GM23248 (cell line): ENCODE measurements at regions not wholly inside any gene's neighbourhood (a gene's known extent, or its start where the extent isn't known, plus 50 kb on each side); places are given as distances from the start of the nearest gene placed in this dataset.

Source experiments
- DNase-seq: peaks from one replicate; pipeline ENCODE4 v3.0.0-alpha.2; 2015
- H2AFZ ChIP-seq: fragments of 200-600 bp; sonication (generic); 2 replicates; pipeline ENCODE4 v1.6.1; 2016; ENCODE audit warnings: antibody characterized with exemption
- H3F3A ChIP-seq: fragments of 200-600 bp; sonication (generic); 2 replicates; pipeline ENCODE4 v1.6.1; 2016; ENCODE audit warnings: mild to moderate bottlenecking, antibody characterized with exemption, mixed run types; ENCODE audit not compliant: insufficient read depth
- H3K27ac ChIP-seq: fragments of 200-600 bp; sonication (generic); 2 replicates; pipeline ENCODE4 v1.5.1; 2016; ENCODE audit warnings: mild to moderate bottlenecking
- H3K27me3 ChIP-seq: fragments of 200-600 bp; sonication (generic); replicated peaks from 2 replicates; pipeline ENCODE4 v1.6.1; 2016; ENCODE audit warnings: mild to moderate bottlenecking; ENCODE audit not compliant: insufficient read depth
- H3K36me3 ChIP-seq: fragments of 200-600 bp; sonication (generic); 2 replicates; pipeline ENCODE4 v1.6.1; 2016; ENCODE audit warnings: low read depth, mild to moderate bottlenecking
- H3K4me1 ChIP-seq: fragments of 200-600 bp; sonication (generic); 2 replicates; pipeline ENCODE4 v1.6.1; 2016; ENCODE audit warnings: mild to moderate bottlenecking; ENCODE audit not compliant: insufficient read depth
- H3K4me2 ChIP-seq: fragments of 200-600 bp; sonication (generic); one replicate; pipeline ENCODE4 v1.6.1; 2016; ENCODE audit warnings: mild to moderate bottlenecking; ENCODE audit not compliant: unreplicated experiment
- H3K4me3 ChIP-seq: fragments of 200-600 bp; sonication (generic); 2 replicates; pipeline ENCODE4 v1.5.1; 2016; ENCODE audit warnings: mild to moderate bottlenecking
- H3K79me2 ChIP-seq: fragments of 200-600 bp; sonication (generic); 2 replicates; pipeline ENCODE4 v1.6.1; 2016; ENCODE audit warnings: mild to moderate bottlenecking; ENCODE audit not compliant: insufficient read depth
- H3K9ac ChIP-seq: fragments of 200-600 bp; sonication (generic); 2 replicates; pipeline ENCODE4 v1.6.1; 2016; ENCODE audit warnings: mild to moderate bottlenecking
- H3K9me2 ChIP-seq: fragments of 200-600 bp; sonication (generic); 2 replicates; pipeline ENCODE4 v1.6.1; 2016; ENCODE audit warnings: mixed run types, mild to moderate bottlenecking, moderate library complexity; ENCODE audit not compliant: insufficient read depth
- H3K9me3 ChIP-seq: fragments of 200-600 bp; sonication (generic); one replicate; pipeline ENCODE4 v1.6.1; 2017; ENCODE audit warnings: low read depth
- H4K20me1 ChIP-seq: fragments of 200-600 bp; sonication (generic); 2 replicates; pipeline ENCODE4 v1.6.0; 2016; ENCODE audit not compliant: insufficient read depth
- EZH2 ChIP-seq: fragments of 200-600 bp; sonication (generic); IDR thresholded peaks from 2 replicates; pipeline ENCODE4 v1.6.1; 2018; ENCODE audit warnings: antibody characterized with exemption, mild to moderate bottlenecking; ENCODE audit not compliant: insufficient read depth, poor library complexity, severe bottlenecking
- EZH2phosphoT487 ChIP-seq: fragments of 200-600 bp; sonication (generic); IDR thresholded peaks from 2 replicates; pipeline ENCODE4 v1.6.1; 2018; ENCODE audit warnings: antibody characterized with exemption, moderate library complexity, mild to moderate bottlenecking, low read depth; ENCODE audit not compliant: insufficient read depth
- WGBS, 2 experiments: methylation state at CpG; one replicate each; pipeline ENCODE4 v1.1.6; 2015 to 2017; ENCODE audit warnings: low lambda C conversion rate in 2 of 2, low coverage in 1 of 2; ENCODE audit errors: missing lambda C conversion rate in 2 of 2; 5-methylcytosine and 5-hydroxymethylcytosine counted together
- in situ Hi-C: fragments of 300-500 bp; cut with MboI; formaldehyde crosslinking; loops from 2 replicates; pipeline ENCODE4 v1.15.0; 2020

GRCh38 chr13:70938462-70938861 lies 830.2 kb upstream of the KLHL1 start:
- H3K27me3 ChIP-seq: no peaks in the 10 kb centered on the region
- no peaks in the 10 kb centered on the region for H3K9me2 ChIP-seq
- no peaks in the 10 kb centered on the region for H4K20me1 ChIP-seq
- no peak overlapping the region for H3K9ac ChIP-seq
- H3K4me1 ChIP-seq: no peaks in the 10 kb centered on the region
- H3F3A ChIP-seq: no peaks in the 10 kb centered on the region
- WGBS, 2 experiments: 36 to 38% methylated on average over 1 of the region's 1 CpG
- no peaks in the 10 kb centered on the region for H3K9me3 ChIP-seq
- in situ Hi-C loops: no loop called here
- H3K79me2 ChIP-seq: no peaks in the 10 kb centered on the region
- no peak overlapping the region for H3K4me3 ChIP-seq
- no peak for TF ChIP-seq EZH2phosphoT487
- TF ChIP-seq EZH2: no peak
- H3K36me3 ChIP-seq: no peaks in the 10 kb centered on the region
- H3K27ac ChIP-seq: no peak overlapping the region
- H3K4me2 ChIP-seq: no peak overlapping the region
- no peak overlapping the region for H2AFZ ChIP-seq
- no peak for DNase-seq

GRCh38 chr13:70932511-70932910 lies 824.3 kb upstream of the KLHL1 start:
- H3K9me2 ChIP-seq: no peaks in the 10 kb centered on the region
- H3K36me3 ChIP-seq: no peaks in the 10 kb centered on the region
- no peak overlapping the region for H2AFZ ChIP-seq
- H3F3A ChIP-seq: no peaks in the 10 kb centered on the region
- no peak overlapping the region for H3K9ac ChIP-seq
- 31 to 35% methylated on average over 3 of the region's 3 CpGs for WGBS, 2 experiments
- H3K4me2 ChIP-seq: no peak overlapping the region
- no peaks in the 10 kb centered on the region for H3K79me2 ChIP-seq
- H3K9me3 ChIP-seq: peaks cover 4% of the 10 kb centered on the region
- no peak for TF ChIP-seq EZH2
- TF ChIP-seq EZH2phosphoT487: no peak
- no peak overlapping the region for H3K4me3 ChIP-seq
- H4K20me1 ChIP-seq: no peaks in the 10 kb centered on the region
- in situ Hi-C loops: no loop called here
- DNase-seq: no peak
- H3K27ac ChIP-seq: no peak overlapping the region
- no peaks in the 10 kb centered on the region for H3K27me3 ChIP-seq
- H3K4me1 ChIP-seq: no peaks in the 10 kb centered on the region

- Histone ChIP-seq H3K4me3 (no peak overlapping the region), H3F3A (no peaks in the 10 kb centered on the region), H3K27me3 (no peaks in the 10 kb centered on the region), H3K9me2 (no peaks in the 10 kb centered on the region), H3K9ac (no peak overlapping the region), H3K36me3 (no peaks in the 10 kb centered on the region), H3K4me2 (no peak overlapping the region), H2AFZ (no peak overlapping the region), H4K20me1 (no peaks in the 10 kb centered on the region), H3K9me3 (peaks cover 4% of the 10 kb centered on the region), H3K27ac (no peak overlapping the region), H3K79me2 (no peaks in the 10 kb centered on the region), H3K4me1 (no peaks in the 10 kb centered on the region)
- DNase-seq: no peak
- in situ Hi-C loops: no loop called here
- 50 to 54% methylated on average over 37 to 38 of the region's 38 CpGs for WGBS, 2 experiments
- no peak for TF ChIP-seq EZH2
- no peak for TF ChIP-seq EZH2phosphoT487
Measured at GRCh38 chr13:70923863-70924752, 815.9 kb upstream of the KLHL1 start.

GRCh38 chr13:70911286-70911685 lies 803.0 kb upstream of the KLHL1 start:
- no peaks in the 10 kb centered on the region for H3K36me3 ChIP-seq
- no peak overlapping the region for H3K27ac ChIP-seq
- no peak for DNase-seq
- TF ChIP-seq EZH2phosphoT487: no peak
- TF ChIP-seq EZH2: no peak
- no peak overlapping the region for H3K9ac ChIP-seq
- H3K9me2 ChIP-seq: no peaks in the 10 kb centered on the region
- H4K20me1 ChIP-seq: no peaks in the 10 kb centered on the region
- 5 to 7% methylated on average over 1 of the region's 1 CpG for WGBS, 2 experiments
- H3K4me3 ChIP-seq: no peak overlapping the region
- H3K4me1 ChIP-seq: no peaks in the 10 kb centered on the region
- H2AFZ ChIP-seq: no peak overlapping the region
- no peaks in the 10 kb centered on the region for H3K79me2 ChIP-seq
- H3K9me3 ChIP-seq: no peaks in the 10 kb centered on the region
- H3K27me3 ChIP-seq: no peaks in the 10 kb centered on the region
- H3K4me2 ChIP-seq: no peak overlapping the region
- in situ Hi-C loops: no loop called here
- H3F3A ChIP-seq: no peaks in the 10 kb centered on the region
